ENCODE measurements at regions not wholly inside any gene's neighbourhood (a gene's known extent, or its start where the extent isn't known, plus 50 kb on each side); places are given as distances from the start of the nearest gene placed in this dataset.

DNA sequence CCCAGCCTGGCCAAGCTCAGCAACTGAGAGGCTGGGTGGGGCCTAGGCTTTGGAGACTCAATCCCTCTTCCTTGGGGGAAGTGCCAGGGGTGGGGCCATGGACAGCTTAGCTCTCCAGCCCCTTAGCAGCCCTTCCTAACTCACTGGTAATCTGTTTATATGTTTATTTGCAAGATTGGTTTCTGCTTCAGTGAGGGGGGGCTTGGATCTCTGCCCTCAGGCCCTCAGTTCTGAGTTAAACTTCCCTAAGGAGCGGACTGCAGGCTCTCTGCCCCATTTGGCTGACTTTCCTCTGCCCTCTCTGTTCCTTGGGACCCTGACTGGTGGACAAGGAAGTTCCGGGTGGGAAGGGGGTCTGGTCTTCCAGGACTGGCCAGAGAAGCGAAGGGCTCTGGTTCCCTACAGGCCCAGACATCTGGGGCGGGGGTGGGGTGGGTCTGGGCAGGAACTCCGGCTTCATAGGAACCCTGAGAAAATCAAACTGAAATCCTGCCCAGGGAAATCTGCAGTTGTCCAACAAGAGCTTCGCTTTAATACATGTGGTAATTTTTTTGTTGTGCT, 51.4 kb downstream of the NALF2 start (continued):
- TF ChIP-seq, protein P1, sequence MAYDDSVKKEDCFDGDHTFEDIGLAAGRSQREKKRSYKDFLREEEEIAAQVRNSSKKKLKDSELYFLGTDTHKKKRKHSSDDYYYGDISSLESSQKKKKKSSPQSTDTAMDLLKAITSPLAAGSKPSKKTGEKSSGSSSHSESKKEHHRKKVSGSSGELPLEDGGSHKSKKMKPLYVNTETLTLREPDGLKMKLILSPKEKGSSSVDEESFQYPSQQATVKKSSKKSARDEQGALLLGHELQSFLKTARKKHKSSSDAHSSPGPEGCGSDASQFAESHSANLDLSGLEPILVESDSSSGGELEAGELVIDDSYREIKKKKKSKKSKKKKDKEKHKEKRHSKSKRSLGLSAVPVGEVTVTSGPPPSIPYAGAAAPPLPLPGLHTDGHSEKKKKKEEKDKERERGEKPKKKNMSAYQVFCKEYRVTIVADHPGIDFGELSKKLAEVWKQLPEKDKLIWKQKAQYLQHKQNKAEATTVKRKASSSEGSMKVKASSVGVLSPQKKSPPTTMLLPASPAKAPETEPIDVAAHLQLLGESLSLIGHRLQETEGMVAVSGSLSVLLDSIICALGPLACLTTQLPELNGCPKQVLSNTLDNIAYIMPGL (CRISPR knock-in tag; IDR thresholded peaks at IDR 0.05) = no peak

DNA sequence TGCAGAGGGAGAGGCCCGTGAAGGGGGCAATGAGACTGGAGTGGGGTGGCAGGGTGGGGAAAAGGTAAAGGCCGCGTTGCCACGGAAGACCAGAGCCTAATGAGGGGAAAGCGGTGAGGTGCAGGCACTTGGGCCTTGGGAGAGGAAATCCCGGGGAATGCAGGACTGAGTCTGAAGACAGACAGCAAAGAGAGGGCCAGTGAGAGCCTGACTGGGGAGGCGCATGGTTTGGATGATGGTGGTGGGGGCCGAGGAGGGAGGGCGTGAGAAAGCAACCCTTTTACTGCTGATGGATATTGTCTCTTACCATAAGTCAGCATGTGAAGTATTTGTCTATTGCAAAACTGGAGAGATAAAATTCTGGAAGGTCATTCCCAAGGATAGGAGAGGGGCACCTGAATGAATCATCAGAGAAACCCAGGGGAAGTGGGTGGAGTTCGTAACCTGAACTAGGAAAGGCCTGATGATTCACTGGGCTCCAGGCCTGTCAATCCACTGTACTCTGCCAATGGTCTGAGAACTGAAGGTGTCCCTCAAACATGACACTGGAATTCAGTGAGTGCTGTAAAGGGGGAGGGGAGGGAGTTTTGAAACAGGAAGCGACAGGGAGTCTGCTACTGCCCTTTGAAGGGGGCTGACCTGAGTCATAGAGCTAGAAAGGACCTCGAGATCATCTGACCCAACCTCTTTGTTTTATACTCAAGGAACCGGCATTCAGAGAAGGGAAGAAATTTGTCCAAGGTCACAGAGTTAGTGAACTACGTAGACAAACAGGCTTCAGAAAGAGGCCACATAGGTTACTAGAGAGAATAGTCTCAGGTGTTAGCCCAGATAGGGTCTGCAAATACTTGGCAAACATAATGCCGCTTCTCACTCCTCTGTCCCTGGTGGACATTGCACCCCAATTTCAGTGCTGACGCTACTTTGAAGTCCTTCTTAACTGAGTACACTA, 52.2 kb downstream of the NALF2 start:
- DNase-seq (ENCODE audit: low spot score) (peak; percentile 48), ATAC-seq (peak; percentile 98)
- ChIA-PET POLR2A (no interaction called here), CTCF (interaction anchor here (0.6 kb wide), 1 partner anchor 62 kb away, joined by 3 read pairs; no protein-coding TSS in a partner anchor)
- Mint-ChIP-seq H3K36me3 (no peaks in the 10 kb centered on the region), H3K4me3 (peak overlapping the region; percentile 64), H3K27ac (peak overlapping the region; percentile 95), H3K9me3 (no peaks in the 10 kb centered on the region), H3K4me1 (peaks cover 25% of the 10 kb centered on the region), H3K27me3 (ENCODE audit: low read depth) (no peaks in the 10 kb centered on the region; the same call in 1 of the 2 replicates)
- TF ChIP-seq, protein P2, sequence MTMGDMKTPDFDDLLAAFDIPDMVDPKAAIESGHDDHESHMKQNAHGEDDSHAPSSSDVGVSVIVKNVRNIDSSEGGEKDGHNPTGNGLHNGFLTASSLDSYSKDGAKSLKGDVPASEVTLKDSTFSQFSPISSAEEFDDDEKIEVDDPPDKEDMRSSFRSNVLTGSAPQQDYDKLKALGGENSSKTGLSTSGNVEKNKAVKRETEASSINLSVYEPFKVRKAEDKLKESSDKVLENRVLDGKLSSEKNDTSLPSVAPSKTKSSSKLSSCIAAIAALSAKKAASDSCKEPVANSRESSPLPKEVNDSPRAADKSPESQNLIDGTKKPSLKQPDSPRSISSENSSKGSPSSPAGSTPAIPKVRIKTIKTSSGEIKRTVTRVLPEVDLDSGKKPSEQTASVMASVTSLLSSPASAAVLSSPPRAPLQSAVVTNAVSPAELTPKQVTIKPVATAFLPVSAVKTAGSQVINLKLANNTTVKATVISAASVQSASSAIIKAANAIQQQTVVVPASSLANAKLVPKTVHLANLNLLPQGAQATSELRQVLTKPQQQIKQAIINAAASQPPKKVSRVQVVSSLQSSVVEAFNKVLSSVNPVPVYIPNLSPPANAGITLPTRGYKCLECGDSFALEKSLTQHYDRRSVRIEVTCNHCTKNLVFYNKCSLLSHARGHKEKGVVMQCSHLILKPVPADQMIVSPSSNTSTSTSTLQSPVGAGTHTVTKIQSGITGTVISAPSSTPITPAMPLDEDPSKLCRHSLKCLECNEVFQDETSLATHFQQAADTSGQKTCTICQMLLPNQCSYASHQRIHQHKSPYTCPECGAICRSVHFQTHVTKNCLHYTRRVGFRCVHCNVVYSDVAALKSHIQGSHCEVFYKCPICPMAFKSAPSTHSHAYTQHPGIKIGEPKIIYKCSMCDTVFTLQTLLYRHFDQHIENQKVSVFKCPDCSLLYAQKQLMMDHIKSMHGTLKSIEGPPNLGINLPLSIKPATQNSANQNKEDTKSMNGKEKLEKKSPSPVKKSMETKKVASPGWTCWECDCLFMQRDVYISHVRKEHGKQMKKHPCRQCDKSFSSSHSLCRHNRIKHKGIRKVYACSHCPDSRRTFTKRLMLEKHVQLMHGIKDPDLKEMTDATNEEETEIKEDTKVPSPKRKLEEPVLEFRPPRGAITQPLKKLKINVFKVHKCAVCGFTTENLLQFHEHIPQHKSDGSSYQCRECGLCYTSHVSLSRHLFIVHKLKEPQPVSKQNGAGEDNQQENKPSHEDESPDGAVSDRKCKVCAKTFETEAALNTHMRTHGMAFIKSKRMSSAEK (CRISPR knock-in tag; IDR thresholded peaks at IDR 0.05; ENCODE audit: borderline replicate concordance) = no peak
- TF ChIP-seq NFYB (CRISPR knock-in tag; conservative IDR thresholded peaks at IDR 0.05; ENCODE audit: low read depth) = peak; percentile 76

DNA sequence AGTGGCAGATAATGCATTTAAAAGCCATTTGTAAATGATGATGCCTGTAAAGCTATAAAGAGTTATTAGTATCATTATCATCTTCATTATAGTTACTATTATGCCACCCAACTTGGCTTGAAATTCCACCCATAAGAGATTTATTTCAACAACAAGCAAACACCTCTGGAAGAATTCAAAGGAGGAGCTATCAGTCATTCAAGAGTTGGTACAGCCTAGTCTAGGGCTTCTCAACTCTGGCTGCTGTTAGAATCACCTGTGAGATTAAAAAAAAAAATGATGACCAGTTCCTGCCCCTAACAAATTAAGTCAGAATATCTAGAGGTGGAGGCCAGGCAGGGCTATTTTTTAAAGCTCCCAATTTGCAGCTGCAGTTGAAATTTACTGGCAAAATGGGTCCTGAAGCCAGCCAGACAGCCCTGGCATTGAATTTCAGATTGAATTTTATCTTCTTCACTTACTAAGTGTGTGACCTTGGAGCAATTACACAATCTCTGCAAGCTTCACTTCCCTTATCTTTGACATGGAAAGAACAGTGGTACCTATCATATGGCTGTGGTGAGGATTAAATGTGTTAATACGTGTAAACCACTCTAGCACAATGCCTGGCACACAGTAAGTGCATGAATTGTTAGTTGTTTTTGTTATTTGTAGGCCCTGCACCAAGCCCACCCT, 52.9 kb upstream of the EDA start:
- peaks cover 5% of the 10 kb centered on the region for H3K36me3 Mint-ChIP-seq
- DNase-seq (ENCODE audit: low spot score) (no peak), ATAC-seq (no peak)
- CTCF ChIA-PET = no interaction called here
- peaks cover 14% of the 10 kb centered on the region for H3K4me1 Mint-ChIP-seq
- H3K4me3 Mint-ChIP-seq = no peak overlapping the region
- H3K9me3 Mint-ChIP-seq = peaks cover 11% of the 10 kb centered on the region
- no peak overlapping the region for H3K27ac Mint-ChIP-seq
- POLR2A ChIA-PET = no interaction called here
- no peak for TF ChIP-seq CREM (CRISPR knock-in tag; IDR thresholded peaks at IDR 0.05)
- no peak for TF ChIP-seq ZNF121 (CRISPR knock-in tag; IDR thresholded peaks at IDR 0.05)
- TF ChIP-seq, protein P3, sequence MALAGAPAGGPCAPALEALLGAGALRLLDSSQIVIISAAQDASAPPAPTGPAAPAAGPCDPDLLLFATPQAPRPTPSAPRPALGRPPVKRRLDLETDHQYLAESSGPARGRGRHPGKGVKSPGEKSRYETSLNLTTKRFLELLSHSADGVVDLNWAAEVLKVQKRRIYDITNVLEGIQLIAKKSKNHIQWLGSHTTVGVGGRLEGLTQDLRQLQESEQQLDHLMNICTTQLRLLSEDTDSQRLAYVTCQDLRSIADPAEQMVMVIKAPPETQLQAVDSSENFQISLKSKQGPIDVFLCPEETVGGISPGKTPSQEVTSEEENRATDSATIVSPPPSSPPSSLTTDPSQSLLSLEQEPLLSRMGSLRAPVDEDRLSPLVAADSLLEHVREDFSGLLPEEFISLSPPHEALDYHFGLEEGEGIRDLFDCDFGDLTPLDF (CRISPR knock-in tag; IDR thresholded peaks at IDR 0.05) = no peak
- TF ChIP-seq, protein P4, sequence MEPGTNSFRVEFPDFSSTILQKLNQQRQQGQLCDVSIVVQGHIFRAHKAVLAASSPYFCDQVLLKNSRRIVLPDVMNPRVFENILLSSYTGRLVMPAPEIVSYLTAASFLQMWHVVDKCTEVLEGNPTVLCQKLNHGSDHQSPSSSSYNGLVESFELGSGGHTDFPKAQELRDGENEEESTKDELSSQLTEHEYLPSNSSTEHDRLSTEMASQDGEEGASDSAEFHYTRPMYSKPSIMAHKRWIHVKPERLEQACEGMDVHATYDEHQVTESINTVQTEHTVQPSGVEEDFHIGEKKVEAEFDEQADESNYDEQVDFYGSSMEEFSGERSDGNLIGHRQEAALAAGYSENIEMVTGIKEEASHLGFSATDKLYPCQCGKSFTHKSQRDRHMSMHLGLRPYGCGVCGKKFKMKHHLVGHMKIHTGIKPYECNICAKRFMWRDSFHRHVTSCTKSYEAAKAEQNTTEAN (CRISPR knock-in tag; IDR thresholded peaks at IDR 0.05) = no peak
- TF ChIP-seq, protein P5, sequence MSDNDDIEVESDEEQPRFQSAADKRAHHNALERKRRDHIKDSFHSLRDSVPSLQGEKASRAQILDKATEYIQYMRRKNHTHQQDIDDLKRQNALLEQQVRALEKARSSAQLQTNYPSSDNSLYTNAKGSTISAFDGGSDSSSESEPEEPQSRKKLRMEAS (CRISPR knock-in tag; IDR thresholded peaks at IDR 0.05) = no peak
- TF ChIP-seq ZNF138 (CRISPR knock-in tag; conservative IDR thresholded peaks at IDR 0.05) = no peak
- TF ChIP-seq, protein P6, sequence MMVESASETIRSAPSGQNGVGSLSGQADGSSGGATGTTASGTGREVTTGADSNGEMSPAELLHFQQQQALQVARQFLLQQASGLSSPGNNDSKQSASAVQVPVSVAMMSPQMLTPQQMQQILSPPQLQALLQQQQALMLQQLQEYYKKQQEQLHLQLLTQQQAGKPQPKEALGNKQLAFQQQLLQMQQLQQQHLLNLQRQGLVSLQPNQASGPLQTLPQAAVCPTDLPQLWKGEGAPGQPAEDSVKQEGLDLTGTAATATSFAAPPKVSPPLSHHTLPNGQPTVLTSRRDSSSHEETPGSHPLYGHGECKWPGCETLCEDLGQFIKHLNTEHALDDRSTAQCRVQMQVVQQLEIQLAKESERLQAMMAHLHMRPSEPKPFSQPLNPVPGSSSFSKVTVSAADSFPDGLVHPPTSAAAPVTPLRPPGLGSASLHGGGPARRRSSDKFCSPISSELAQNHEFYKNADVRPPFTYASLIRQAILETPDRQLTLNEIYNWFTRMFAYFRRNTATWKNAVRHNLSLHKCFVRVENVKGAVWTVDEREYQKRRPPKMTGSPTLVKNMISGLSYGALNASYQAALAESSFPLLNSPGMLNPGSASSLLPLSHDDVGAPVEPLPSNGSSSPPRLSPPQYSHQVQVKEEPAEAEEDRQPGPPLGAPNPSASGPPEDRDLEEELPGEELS (CRISPR knock-in tag; IDR thresholded peaks at IDR 0.05) = no peak
- TF ChIP-seq OVOL2 (CRISPR knock-in tag; IDR thresholded peaks at IDR 0.05; ENCODE audit: borderline replicate concordance) = no peak
- TF ChIP-seq GRHL2 (CRISPR knock-in tag; IDR thresholded peaks at IDR 0.05; ENCODE audit: insufficient replicate concordance, severe bottlenecking) = no peak
- no peak for TF ChIP-seq TP53 (CRISPR knock-in tag; IDR thresholded peaks at IDR 0.05)
- H3K27me3 Mint-ChIP-seq (ENCODE audit: low read depth) = no peaks in the 10 kb centered on the region; the same call in 1 of the 2 replicates
